GM19372 (cell line): ENCODE measurements at regions not wholly inside any gene's neighbourhood (a gene's known extent, or its start where the extent isn't known, plus 50 kb on each side); places are given as distances from the start of the nearest gene placed in this dataset.

Source experiments
- ATAC-seq: cut with Tn5 transposase; IDR thresholded peaks from one replicate; pipeline ENCODE4 v1.9.1; 2021; ENCODE audit warnings: mild to moderate bottlenecking, low read depth, moderate library complexity; ENCODE audit not compliant: unreplicated experiment

DNA sequence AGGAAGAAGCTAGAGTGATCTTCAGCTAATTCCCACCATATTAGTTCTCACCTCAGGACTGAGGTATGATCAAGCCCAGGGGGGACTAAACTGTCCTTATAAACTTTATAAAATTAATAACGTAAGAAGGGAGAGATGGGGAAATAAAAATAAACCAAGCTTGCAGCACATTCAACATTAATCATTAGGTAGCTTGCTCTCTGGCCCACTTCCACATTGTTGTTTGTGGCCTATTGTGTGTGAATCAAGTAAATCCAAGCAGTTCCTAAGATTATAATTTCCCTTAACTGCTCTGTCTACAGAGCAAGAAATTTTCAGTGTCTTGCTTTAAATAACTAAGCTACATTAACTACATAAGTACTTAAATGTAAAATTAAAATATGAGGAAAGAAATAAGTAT lies 131.3 kb upstream of the ABCA1 start:
- no peak for ATAC-seq

DNA sequence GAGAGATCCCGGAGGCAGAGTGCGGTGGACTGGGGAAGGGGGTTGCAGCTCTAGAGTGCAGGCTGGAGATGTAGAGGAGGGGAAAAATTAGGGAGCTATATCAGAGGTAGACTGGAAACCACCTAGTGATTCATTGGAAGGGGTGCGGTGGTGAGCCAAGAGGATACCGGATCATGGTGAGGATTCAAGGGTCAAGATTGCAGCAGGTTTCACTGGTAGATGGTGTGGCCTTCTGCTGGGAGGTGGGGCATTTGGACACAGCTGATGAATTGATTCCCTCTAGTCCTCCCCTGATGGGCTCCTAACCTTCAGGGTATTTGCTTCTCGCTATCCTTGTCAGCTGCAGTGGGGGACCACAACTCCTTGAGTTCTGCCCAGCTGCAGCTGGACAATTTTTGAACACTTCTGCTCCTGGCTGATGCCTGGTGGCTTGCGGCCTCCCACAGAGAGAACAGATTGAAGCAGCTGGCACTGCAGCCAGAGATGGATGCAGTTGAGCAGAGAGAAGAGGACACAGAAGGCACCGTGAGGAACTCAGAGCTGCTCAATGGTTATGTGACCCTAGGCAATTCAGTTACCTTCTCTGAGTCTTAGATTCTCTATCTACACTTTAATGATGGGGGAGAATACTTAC lies 134.4 kb upstream of the ABCA1 start:
- ATAC-seq = no peak

DNA sequence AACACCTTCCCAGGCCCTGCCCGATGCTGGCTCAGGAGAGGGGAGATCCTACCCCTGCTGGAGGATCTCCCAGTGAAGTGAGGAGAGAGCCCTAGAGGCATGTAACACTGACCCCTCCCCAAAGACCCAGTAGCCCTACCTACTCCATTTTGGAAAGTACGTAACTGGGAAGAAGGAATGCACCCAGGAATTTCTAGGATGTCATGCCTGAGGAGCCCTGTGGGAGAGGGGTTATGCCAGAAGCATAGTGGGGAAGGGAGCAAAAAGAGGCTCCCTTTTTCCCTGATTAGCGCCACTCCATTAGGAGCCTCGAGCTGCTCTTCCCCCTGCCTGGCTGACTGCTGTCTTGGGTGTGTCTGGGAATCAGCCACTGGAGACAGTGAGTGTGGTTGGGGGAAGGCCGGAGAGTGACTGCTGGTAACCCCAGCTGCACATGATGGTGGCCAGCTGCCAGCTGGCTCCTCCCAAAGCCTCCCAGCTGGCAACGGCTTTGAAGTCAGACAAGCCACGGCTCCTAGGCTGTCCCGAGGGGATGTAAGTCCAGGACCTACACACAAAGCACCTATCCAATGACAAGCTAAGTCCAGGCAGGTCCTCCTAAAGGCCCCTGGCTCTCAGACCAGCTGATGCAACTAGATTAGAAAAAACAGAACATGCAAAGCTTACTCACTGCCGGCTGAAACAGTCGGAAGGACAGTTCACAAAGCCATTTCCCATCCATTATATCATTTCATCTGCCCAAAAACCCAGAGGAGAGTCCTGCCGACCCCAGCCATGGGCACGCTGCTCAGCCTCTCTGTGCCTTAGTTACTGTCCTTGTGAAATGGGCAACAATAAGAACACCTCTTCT lies 136.5 kb upstream of the ABCA1 start:
- no peak for ATAC-seq

DNA sequence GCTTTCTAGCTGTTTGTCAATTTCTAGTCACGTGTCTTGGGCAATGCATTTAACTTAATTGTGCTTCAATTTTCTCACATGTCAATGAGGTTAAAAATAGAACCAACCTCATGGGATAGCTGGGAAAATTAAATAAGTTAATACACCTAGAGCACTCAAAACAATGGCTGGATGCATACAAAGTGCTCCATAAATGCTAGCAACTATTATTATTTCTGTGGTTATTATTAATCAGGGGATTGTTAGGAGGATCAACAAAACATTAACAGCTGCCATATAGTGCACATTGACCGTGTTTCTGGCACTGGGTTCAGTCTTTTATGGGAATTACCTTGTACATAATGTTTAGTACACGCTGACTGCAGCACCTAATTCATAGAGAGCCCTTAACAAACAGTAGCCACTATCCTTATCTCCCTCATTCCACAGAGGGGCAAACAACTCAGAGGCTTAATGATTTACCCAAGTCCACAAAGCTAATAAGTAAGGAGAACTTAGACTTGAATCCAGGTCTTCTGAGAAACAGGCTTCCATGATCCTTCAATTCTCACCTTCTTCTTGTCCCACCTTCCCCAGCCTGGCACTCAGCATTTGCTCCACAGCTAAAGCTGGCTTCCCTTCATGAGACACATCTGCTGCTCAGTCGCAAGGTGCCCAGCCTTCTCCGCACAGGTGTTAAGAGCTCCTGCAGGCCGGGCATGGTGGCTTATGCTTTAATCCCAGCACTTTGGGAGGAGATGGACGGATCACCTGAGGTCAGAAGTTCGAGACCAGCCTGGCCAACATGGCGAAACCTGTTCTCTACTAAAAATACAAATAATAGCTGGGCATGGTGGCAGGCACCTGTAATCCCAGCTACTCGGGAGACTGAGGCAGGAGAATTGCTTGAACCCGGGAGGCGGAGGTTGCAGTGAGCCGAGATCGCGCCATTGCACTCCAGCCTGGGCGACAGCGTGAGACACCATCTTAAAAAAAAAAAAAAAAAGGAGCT lies 137.4 kb upstream of the ABCA1 start:
- no peak for ATAC-seq

DNA sequence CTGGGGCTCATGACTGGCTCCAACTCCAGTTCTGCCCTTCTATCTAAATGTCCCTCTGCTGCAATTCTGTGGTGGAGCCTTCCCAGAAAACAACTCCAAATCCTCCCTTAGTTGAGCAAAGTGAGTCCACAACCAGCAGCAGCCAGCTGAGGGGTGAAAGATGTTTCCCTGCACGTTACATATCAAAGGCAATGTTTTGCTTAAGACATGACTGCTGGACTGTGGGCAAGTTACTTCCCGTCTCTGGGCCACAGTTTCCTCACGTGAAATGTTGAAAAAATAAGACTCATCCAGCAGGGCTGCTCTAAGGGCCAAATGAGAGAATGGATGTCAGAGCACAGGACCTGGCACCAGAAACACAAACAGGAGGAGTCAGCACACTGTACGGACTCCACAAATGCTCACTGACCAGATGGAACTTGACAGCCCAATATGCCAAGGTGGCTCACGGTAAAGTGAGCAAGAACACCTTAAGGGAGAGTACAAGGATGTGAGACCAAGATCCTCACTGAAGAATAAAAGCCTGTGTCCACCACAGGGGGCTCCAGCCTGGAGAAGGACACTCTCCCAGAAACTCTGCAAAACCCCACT lies 138.4 kb upstream of the ABCA1 start:
- no peak for ATAC-seq

DNA sequence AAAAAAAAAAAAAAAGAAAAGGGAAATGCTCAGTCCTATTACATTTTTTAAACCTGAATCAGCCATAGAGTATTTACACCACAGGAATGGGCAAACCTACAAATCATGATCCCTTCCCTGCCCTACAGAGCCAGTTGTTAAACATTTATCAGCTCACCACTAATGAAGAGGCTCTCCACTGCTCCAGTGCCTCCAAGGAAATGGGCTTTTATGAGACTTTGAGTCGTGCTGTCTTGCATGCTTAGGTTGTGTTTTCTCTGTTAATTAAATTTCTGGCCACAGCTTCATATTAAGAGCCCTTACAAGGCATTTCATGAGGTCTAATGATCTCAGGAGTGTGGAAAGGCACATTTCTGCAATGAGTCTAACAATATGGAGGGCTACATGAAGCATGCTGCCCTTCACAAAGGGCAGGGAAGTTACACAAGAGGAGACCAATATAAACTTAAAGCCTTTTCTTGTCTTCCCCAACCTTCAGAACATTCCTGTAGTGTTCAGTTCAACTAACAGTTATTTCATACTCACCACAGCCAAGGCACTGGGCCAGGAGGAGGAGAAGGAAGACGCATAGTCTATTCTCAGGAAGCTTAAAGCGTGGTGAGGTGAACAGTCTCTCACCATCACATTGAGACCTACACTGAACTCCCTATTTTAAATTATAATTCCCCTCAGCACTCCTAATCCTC lies 140.1 kb upstream of the ABCA1 start:
- ATAC-seq = no peak

DNA sequence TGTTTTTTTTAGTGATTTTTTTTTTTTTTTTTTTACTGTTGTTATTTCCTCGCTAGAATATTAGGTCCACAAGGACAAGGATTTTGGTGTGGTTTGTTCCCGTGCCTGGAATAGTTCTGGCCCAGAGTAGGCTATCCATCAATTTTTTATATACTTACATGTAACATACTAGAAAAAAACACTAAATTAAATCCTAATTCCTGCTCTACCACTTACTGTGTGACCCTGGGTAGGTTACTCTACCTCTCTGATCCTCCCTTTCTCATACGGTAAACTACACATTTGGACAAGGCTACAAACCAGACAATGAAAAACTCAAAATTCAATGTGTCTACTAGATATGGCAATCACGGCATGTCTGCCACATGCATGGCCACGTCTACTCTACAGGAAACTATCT lies 141.3 kb upstream of the ABCA1 start:
- ATAC-seq = no peak

DNA sequence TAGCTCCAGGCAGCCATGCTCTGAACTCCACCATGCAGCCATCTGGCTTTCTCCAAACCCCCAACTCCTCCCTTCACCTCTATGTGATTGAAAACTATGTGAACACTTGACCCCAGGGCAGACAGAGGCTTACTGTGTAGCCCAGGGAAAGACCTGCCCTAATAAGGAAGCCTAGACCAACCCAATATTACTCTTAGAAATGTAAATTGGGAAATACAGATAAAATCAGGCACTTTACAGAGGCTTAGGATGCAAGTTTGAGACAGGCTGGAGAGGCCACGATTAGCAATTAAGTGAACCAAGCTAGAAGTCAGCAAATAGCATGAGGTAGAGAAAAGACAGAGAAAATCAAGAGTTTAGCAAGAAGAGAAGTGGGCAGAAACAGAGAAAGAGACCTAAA lies 141.7 kb upstream of the ABCA1 start:
- no peak for ATAC-seq

DNA sequence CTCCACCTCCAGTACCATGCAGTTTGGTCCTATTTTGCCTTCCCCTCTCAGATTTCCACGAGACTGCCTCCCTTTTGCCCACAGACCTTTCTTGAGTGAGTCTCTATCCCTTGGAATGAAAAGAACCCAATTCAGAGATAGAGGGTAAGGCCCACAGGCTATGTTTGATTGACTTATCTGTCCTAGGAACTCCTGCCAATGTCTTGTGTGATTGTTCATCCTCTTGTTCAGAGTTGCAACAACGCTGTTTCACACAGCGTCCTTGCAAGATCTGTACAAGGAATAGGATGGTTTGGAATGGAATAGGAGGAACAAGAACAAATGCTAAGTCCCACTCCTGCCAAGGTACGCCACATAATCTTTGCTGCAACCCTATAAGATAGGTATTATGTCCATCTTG lies 142.2 kb upstream of the ABCA1 start:
- no peak for ATAC-seq

DNA sequence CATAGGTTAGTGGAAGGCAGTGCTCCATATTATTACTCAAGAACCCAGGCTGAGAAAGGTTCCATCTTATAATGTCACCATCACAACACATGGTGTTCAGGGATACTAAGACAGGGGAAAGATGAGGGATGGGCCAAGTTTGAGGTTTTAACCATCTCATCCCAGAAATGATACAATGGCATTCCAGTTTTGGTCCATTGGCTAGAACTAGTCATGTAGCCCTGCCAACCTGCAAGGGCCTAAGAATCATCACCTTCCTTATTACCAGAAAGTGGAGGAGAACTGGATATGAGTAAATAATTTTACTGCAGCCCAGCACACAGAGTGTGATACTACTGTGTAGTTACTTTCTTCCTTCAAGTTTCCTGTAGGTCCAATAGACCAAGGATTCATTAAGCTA lies 144.5 kb upstream of the ABCA1 start:
- no peak for ATAC-seq

DNA sequence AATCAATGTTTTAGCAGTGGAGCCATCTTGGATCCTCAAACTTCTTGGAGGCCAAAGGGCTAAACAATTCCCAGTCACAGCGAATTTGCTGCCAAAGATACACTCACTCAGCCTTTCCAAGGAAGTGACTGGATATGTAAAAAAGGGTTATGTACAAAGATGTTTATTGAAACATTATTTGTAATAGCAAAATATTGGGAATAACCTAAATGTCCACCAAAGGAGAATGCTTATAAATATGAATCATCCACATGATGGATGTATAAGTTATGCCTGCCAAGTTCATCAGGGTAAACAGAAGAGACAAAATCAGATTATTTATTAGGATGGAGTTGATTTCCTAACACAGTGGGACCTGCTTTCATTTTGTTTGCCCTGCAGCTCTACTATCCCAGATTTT lies 145.2 kb upstream of the ABCA1 start:
- ATAC-seq = no peak

DNA sequence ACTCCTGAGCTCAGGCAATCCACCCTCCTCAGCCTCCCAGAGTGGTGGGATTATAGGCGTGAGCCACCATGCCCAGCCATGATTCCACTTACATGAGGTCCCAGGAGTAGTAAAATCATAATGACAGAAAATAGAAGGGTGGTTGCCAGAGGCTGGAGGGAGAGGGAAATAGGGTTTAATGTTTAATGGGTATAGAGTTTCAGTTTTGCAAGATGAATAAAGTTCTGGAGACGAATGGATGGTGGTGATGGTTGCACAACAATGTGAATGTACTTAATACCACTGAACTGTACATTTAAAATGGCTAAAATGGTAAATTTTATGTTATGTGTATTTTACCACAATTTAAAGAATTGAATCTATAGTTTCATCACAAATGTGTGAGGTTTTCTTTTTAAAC lies 146.5 kb upstream of the ABCA1 start:
- no peak for ATAC-seq

DNA sequence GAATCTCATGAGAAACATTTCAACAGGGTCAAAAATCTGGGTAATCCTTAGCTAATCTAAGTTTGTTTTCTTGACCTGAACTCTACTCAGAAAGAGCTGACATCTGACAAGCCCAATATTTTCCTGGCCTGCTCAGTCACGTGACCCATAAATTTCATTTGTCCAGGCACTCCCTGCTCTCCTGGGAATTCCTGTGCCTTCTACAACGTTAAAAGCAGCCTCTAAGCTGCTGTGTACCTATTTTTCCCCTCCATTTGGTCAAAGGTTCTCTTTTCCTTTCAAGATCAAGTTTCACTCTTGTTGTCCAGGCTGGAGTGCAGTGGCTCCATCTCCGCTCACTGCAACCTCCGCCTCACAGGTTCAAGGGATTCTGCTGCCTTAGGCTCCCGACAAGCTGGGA lies 148.8 kb upstream of the ABCA1 start:
- ATAC-seq = no peak

DNA sequence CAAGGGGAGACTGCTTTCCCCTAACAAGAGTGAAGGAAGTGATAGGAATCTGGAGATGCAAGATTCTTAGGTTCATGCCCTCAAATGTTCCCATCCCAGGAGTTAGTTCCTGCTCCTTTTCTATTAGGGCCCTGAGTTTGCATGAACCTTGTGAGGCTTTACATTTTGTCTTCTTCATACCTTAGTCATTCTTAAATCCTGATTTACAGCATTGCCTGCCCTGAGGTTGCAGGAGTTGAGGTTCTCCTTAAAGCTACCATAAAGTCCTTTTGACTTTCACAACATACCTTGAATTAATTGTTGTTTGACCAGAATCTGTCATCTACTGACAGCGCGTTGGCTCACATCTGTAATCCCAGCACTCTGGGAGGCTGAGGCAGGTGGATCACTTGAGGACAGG lies 151.5 kb upstream of the ABCA1 start:
- ATAC-seq = no peak

DNA sequence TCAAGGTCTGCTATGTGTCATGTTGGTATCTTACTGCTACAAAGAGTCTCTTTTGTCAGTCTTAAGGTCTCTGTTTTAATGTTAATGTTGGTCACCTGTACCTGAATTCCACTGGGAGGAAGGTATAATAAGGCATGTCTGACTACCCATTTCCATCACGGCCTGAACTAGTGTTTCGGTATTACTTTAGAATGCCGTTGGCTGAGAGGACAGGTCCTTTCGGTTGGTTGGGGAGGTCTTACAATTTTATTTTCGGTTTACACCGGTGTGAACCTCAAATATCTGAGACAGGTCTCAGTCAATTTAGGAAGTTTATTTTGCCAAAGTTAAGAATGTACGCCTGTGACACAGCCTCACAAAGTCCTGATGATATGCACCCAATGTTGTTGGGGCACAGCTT lies 154.9 kb upstream of the ABCA1 start:
- no peak for ATAC-seq

DNA sequence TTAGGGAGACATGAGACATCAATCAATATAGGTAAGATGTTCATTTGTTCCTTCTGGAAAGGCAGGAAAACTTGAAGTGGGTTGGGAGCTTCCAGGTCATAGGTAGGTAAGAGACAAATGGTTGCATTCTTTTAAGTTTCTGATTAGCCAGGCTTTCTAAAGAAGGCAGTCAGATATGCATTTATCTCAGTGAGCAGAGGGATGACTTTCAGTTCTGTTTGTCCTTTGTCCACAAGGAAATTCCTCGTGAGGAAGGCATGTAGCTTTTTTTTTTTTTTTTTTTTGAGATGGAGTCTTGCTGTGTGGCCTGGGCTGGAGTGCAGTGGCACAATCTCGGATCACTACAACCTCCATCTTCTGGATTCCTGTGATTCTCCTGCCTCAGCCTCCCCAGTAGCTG lies 155.3 kb upstream of the ABCA1 start:
- ATAC-seq = no peak

DNA sequence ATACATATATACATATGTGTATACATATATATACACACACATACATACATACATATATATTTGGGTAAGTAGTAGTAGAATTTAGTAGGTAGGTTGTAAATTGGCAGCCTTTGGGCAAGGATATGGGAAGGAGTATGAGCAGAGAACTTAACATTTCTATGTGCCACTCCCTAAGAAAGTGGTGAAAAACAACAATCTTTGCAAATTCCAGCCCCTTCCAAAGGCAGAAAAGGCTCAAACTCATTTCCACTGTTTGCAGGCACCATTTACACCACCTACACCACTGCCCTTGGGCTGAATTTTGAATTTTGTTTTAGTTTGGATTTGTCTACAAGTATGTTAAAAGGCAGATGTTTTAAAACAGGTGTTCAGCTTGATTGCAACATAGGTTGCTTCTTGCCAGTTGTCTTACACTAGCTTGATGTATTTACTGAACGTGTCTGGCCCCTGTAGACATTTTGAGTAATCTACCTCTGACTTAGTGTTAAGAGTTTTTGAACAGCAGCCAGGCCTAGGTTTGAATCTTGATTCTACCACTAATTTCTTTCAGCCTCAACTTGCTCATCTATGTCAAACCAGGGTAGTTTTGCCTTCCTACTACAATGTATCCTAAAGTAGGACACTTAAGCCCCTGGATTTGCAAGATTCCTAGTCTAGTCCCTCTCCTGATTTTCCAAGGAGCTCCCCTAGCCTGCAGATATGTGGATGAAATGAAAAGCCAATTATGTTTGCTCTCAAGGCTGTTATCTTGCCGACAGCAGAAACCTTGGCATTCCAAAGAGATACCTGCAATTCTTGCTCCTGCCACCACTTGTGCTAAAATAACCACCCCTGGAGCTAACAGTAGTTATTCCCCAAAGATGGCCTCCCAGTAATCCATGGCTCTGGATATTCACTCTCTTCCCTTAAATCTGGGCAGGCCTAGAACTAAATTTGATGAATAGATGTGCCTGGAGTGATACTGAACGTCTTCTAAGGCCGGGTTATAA lies 156.2 kb upstream of the SLC44A1 start:
- no peak for ATAC-seq

DNA sequence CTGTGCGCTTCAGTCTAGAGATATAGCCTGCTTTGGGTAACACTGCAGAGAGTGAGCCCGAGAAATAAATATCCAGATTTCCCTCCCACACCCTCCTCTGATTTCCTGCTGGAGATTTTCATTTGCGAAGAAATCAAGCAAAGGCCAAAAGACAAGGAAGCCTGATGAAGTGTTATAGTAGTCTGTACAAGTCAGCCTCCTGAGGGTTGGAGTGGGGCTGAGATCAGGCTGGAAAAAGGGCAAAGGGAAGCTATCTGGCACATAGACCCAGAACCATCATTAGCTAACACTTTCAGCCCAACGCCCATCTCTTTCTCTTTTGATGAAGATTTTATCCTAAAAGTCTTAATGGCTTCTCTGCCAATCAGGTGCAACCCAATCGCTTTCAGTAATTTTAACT lies 154.6 kb upstream of the SLC44A1 start:
- ATAC-seq = no peak

DNA sequence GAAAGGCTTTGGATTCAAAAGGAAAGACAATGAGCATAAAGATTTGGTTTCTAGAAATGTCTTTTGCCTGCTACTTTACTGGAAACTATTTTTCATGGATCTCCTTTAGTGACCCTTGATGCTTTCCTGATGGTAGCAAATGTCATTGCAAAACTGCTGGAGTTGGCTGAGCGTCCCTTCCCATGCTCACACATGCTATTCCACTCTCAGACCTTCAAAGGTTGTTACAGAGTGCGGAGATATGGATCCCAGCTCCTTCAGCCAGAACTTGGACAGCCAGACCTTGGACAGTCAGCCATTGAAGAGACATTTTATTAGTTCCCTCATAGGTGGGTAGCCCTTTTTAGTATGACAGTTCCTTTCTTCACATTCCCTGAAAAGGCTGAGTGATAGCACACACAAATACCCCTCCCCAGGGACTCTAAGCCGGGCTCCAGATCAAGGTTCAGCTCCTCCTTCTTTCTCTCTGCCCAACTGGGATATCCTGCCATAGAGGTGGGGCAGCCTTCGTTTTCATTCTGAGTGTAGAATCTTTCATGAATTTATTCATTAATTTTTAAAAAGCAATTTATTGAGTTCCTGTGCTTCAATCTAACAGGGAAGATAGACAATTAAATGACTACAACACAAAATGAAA lies 153.3 kb upstream of the SLC44A1 start:
- ATAC-seq = no peak
